ENCODE measurements at regions not wholly inside any gene's neighbourhood (a gene's known extent, or its start where the extent isn't known, plus 50 kb on each side); places are given as distances from the start of the nearest gene placed in this dataset.

DNA sequence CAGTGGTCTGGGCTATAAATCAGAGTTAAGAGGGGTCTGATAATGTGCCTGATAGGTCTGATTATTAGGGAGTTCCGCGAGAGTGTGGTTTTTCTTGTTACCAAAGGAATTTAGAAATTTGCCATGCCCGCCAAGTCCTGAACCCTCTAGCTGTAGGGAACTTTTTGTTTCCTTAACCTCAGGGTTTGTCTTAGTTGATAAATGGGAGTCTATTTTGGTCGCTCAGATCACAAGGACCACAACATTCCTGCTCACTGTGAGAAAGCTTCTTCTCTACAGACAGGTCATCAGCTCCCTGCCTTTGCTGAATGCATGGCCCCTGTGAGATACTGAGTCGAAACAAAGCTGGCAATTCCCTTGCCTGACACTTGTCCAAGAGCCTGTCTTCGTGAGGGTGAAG is 497.8 kb downstream of the HS3ST4 start:
- no peak for DNase-seq
- WGBS, 2 donors, result 28 to 56% methylated on average over 6 of the region's 6 CpGs
- no peaks in the 10 kb centered on the region for H3K36me3 ChIP-seq
- H3K27ac ChIP-seq, result no peak overlapping the region
- peaks cover 0 to 3% (median 0%) of the 10 kb centered on the region in 4 donors for H3K9me3 ChIP-seq
- TF ChIP-seq POLR2A (IDR thresholded peaks at IDR 0.05) (no peak), POLR2AphosphoS5 (IDR thresholded peaks at IDR 0.05) (no peak), EP300 (IDR thresholded peaks at IDR 0.05) (no peak)
- TF ChIP-seq, protein P1, sequence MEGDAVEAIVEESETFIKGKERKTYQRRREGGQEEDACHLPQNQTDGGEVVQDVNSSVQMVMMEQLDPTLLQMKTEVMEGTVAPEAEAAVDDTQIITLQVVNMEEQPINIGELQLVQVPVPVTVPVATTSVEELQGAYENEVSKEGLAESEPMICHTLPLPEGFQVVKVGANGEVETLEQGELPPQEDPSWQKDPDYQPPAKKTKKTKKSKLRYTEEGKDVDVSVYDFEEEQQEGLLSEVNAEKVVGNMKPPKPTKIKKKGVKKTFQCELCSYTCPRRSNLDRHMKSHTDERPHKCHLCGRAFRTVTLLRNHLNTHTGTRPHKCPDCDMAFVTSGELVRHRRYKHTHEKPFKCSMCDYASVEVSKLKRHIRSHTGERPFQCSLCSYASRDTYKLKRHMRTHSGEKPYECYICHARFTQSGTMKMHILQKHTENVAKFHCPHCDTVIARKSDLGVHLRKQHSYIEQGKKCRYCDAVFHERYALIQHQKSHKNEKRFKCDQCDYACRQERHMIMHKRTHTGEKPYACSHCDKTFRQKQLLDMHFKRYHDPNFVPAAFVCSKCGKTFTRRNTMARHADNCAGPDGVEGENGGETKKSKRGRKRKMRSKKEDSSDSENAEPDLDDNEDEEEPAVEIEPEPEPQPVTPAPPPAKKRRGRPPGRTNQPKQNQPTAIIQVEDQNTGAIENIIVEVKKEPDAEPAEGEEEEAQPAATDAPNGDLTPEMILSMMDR (IDR thresholded peaks at IDR 0.05), result no peak
- H3K4me3 ChIP-seq, result no peak overlapping the region
- H3K27me3 ChIP-seq, result no peaks in the 10 kb centered on the region
- intact Hi-C loops (cut with DNase I), result no loop called here
- H3K4me1 ChIP-seq, result no peaks in the 10 kb centered on the region

DNA sequence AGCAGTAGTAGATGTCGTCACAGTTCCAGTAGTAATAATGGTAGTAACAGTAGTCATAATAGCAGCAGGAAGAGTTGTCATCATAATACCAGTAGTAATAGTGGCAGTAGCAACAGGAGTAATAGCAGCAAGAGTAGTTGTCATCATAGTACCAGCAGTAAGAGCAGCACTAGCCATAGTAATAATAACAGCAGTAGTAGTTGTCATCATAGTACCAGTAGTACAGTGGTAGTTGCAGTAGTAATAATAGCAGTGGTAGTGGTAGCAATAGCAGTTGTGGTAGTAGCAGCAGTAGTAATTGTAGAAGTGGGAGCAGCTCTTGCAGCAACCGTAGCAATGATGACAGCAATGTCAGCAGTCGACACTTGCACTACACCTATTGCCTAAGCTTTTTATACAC is 502.8 kb downstream of the HS3ST4 start:
- intact Hi-C loops (cut with DNase I), result no loop called here
- 90 to 92% methylated on average over 3 of the region's 3 CpGs for WGBS, 2 donors
- TF ChIP-seq EP300 (IDR thresholded peaks at IDR 0.05) (no peak), POLR2AphosphoS5 (IDR thresholded peaks at IDR 0.05) (no peak)
- TF ChIP-seq, protein P1 (IDR thresholded peaks at IDR 0.05), result no peak

DNA sequence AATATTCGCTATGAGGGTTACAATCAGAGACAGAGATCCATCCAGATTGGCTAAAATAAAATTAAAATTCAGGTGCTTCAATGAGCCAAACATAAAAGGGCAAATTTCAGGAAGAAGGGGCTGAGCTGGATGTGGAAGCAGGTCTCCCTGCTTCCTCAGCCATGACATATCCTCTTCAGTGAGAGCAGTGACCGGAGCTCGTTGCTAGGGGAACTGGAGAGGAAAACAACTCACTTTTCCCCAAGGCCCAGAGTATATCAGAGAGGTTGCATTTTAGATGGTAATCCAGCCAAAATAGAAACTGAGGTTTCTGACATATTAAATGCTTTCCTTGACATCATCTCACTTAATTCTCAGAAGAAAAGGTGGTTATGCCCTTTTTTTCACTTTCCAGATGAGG is 503.5 kb downstream of the HS3ST4 start:
- Histone ChIP-seq H3K36me3 (no peaks in the 10 kb centered on the region), H3K27me3 (no peaks in the 10 kb centered on the region), H3K4me3 (no peak overlapping the region), H3K9me3 (peaks cover 0 to 3% (median 0%) of the 10 kb centered on the region in 4 donors), H3K27ac (no peak overlapping the region), H3K4me1 (no peaks in the 10 kb centered on the region)
- TF ChIP-seq POLR2AphosphoS5 (IDR thresholded peaks at IDR 0.05) (no peak), POLR2A (IDR thresholded peaks at IDR 0.05) (no peak), EP300 (IDR thresholded peaks at IDR 0.05) (no peak)
- TF ChIP-seq, protein P1 (IDR thresholded peaks at IDR 0.05), result no peak
- no peak for DNase-seq
- 70% methylated on average over 3 of the region's 3 CpGs for WGBS, 2 donors
- intact Hi-C loops (cut with DNase I), result no loop called here

More for the DNA sequence above, 502.8 kb downstream of the HS3ST4 start:
- Histone ChIP-seq H3K4me3 (no peak overlapping the region), H3K27me3 (no peaks in the 10 kb centered on the region), H3K36me3 (no peaks in the 10 kb centered on the region), H3K4me1 (no peaks in the 10 kb centered on the region), H3K9me3 (peaks cover 0 to 3% (median 0%) of the 10 kb centered on the region in 4 donors), H3K27ac (no peak overlapping the region)
- DNase-seq, result no peak

DNA sequence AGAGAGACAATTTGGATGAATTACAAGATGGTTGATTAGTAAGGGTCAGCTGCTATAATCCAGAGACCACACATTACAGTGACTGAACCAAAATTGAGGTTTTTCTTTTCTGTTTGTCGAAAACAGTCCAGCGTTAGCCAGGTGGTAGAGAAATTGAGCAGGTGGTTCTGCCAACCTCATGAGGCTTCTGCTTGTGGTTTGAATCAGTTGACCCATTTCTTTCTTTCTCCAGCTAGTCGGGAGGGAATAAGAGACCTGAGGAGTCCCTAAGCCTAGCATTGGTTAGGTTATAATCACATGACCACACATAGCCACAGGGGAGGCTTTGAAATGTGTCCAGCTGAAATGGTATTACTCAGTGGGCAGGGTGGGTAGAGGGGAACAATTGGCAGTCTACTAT is 504.6 kb downstream of the HS3ST4 start:
- H3K27ac ChIP-seq, result no peak overlapping the region
- H3K9me3 ChIP-seq, result peaks cover 0 to 3% (median 0%) of the 10 kb centered on the region in 4 donors
- H3K4me1 ChIP-seq, result no peaks in the 10 kb centered on the region
- H3K36me3 ChIP-seq, result no peaks in the 10 kb centered on the region
- no peaks in the 10 kb centered on the region for H3K27me3 ChIP-seq
- WGBS, 2 donors, result 64 to 89% methylated on average over 3 of the region's 3 CpGs
- intact Hi-C loops (cut with DNase I), result no loop called here
- TF ChIP-seq POLR2A (IDR thresholded peaks at IDR 0.05), result no peak
- no peak for TF ChIP-seq POLR2AphosphoS5 (IDR thresholded peaks at IDR 0.05)
- TF ChIP-seq EP300 (IDR thresholded peaks at IDR 0.05), result no peak
- TF ChIP-seq, protein P1 (IDR thresholded peaks at IDR 0.05), result no peak
- no peak overlapping the region for H3K4me3 ChIP-seq
- DNase-seq, result no peak

DNA sequence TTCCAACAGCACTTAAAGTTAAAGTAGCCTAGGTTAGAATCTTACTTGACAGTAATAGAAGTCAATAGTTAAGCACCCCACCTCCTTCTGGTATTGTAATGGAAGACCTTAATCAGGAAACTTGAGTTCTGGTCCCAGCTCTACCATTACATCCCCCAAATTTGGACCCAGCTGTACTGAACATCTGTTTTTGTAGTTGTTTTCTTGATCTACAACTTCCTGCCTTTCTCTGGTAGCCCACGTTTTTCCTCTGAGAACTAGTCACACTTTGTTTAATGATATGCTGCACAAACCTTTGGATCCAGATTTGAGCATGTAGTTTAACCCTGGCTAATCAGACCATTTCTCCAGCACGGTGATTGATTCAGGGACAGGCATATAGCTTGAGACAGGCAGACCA is 505.0 kb downstream of the HS3ST4 start:
- no peaks in the 10 kb centered on the region for H3K4me1 ChIP-seq
- H3K9me3 ChIP-seq, result peaks cover 0 to 3% (median 0%) of the 10 kb centered on the region in 4 donors
- intact Hi-C loops (cut with DNase I), result no loop called here
- no peak overlapping the region for H3K4me3 ChIP-seq
- no peaks in the 10 kb centered on the region for H3K27me3 ChIP-seq
- H3K27ac ChIP-seq, result no peak overlapping the region
- WGBS, 2 donors, result 29 to 43% methylated on average over 2 of the region's 2 CpGs
- no peak for DNase-seq
- TF ChIP-seq EP300 (IDR thresholded peaks at IDR 0.05) (no peak), POLR2A (IDR thresholded peaks at IDR 0.05) (no peak), POLR2AphosphoS5 (IDR thresholded peaks at IDR 0.05) (no peak)
- TF ChIP-seq, protein P1 (IDR thresholded peaks at IDR 0.05), result no peak
- no peaks in the 10 kb centered on the region for H3K36me3 ChIP-seq
